NT2/D1 (cell line): ENCODE measurements at regions not wholly inside any gene's neighbourhood (a gene's known extent, or its start where the extent isn't known, plus 50 kb on each side); places are given as distances from the start of the nearest gene placed in this dataset.

Experiments
- SUZ12 ChIP-seq: IDR thresholded peaks from 2 replicates; pipeline ENCODE4 v1.6.1; 2011; ENCODE audit not compliant: insufficient read length, insufficient read depth; ENCODE audit errors: extremely low read depth
- YY1 ChIP-seq: IDR thresholded peaks from 2 replicates; pipeline ENCODE4 v1.6.1; 2011; ENCODE audit not compliant: insufficient read length, insufficient read depth
- ZNF274 ChIP-seq: IDR thresholded peaks from 2 replicates; pipeline ENCODE4 v1.6.1; 2011; ENCODE audit warnings: mild to moderate bottlenecking, low read depth, low read length

GRCh38 chr12:45547822-45548221, 181.7 kb upstream of the ARID2 start:
- no peak for TF ChIP-seq YY1
- TF ChIP-seq ZNF274, result no peak
- TF ChIP-seq SUZ12, result no peak
